ENCODE measurements at regions not wholly inside any gene's neighbourhood (a gene's known extent, or its start where the extent isn't known, plus 50 kb on each side); places are given as distances from the start of the nearest gene placed in this dataset.
"Not testable (repeated sequence)": the region's sequence is repeated elsewhere in the genome, so short reads cannot be mapped to it uniquely, and the experiment has no call there.

DNA sequence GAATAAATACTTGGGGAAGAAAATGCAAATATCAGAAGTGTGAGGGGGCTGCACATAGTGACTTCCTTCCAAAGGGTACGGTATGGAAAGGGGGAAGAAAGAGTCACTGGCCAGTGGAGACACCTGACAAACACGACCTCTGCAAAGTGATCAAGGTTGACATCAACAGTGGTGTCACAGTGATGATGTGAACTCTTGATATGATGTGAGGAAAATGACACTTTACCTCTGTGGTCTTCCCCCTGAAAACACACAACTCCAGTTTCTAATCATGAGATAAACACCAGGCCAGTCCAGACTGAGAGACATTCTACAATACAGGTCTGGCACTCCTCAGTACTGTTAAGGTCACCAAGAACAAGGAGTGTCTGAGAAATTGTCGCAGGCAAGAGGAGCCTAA lies 169.7 kb downstream of the BUB3 start:
- no peak for DNase-seq

DNA sequence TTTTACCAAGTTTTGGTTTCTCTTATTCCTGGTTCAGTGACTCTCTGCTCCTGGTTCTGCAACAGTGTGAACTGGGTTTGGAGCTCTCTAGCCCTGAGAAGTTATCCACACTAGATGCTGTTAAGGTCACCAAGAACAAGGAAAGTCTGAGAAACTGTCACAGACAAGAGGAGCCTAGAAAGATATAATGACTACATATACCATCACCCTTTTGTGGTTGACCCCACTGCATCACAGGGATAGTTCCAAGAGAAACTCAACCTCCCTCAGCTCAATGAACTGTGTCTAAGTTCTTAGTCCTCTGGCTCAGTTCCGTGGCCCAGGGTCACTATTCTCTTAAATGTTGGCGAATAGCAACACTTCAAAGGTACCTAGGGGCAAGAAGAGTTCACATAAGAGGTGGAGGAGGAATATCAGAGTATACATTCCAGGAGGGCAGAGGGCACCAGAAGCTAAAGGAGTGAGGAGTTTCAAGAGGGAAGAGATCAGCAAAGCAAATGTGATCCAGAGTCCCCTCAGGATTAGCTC lies 171.5 kb downstream of the BUB3 start:
- DNase-seq: no peak

GRCh38 chr10:123326674-123327073 lies 172.5 kb downstream of the BUB3 start:
- no peak for DNase-seq

GRCh38 chr10:123327450-123327849 lies 173.2 kb downstream of the BUB3 start:
- no peak for DNase-seq

DNA sequence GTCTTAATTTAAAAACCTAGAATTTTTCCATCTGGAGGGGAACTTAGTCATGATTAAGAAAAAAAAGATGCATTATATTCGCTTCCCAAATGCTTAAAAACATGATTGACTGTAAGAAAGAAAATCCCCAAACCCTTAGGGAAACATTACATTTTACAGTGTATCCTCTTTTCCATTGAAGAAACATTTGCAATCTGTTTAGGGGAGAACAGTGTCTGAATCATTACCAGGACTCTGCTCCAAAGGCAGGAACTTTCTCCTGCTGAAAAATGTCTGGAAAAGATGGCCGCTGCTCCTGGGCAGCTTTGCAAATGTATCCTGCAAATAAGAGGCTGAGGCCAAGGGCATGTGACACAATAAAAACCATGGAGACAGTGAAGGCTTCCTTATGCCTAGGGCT lies 173.7 kb downstream of the BUB3 start:
- DNase-seq: no peak

- peak; percentile 25 for DNase-seq
Measured at GRCh38 chr10:123331438-123331837, 177.2 kb downstream of the BUB3 start.

DNA sequence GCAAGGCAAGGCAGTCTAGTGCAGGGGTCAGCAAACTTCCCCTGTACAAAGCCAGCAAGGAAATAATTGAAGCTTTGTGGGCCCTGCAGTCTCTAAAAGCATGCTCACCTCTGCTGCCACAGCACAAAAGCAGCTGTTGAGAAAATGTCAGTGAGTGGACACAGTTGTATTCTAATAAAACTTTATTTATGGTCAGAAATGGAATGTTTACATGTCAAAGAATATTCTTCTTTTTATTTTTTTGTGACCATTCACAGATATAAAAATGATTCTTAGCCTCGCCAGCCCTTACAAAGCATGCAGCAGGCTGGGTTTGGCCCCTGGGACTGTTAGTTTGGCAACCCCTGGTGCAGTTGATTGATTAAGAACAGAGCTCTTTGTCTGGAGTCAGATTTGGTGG lies 192.4 kb downstream of the BUB3 start:
- no peak for DNase-seq

- no peak for DNase-seq
Measured at GRCh38 chr10:123348691-123349572, 194.7 kb downstream of the BUB3 start.

DNA sequence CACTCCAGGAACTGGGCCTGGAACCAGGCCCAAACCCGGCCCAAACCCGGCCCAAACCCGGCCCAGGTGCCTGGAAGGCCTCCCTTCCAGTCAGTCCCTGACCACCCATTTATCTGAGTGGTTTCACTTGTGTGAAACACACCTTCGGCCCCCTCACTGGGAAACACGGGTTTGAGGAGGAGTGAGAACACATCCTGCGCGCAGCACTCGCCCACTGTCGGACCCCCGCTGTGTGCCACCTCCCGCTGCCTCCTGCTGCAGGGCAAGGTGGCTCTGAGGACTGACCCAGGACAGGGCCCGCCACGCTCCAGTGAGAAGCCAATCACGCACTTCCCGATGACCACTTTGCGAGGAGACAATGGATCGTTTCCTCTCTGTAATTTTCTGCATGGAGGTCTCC lies 197.5 kb downstream of the BUB3 start:
- no peak for DNase-seq

DNA sequence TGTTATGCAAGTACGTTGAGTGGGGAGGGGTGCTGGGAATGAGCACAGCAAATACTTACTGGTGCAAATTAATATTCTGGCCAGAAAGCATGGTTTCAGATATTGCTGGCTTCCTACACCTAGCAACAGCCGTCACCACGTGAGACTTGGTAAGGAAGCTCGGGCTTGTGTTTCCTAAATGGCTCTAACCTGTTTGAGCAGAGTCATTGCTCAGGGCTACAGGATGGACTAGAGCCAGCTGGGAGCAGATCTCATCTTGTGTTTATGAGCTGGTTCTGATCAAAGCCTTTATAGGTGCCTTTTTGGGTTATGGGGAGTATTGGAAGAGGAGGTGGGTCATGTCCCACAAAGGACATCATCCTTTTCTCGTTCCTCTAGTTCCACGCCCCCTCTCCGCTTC lies 200.3 kb downstream of the BUB3 start:
- DNase-seq: no peak

DNA sequence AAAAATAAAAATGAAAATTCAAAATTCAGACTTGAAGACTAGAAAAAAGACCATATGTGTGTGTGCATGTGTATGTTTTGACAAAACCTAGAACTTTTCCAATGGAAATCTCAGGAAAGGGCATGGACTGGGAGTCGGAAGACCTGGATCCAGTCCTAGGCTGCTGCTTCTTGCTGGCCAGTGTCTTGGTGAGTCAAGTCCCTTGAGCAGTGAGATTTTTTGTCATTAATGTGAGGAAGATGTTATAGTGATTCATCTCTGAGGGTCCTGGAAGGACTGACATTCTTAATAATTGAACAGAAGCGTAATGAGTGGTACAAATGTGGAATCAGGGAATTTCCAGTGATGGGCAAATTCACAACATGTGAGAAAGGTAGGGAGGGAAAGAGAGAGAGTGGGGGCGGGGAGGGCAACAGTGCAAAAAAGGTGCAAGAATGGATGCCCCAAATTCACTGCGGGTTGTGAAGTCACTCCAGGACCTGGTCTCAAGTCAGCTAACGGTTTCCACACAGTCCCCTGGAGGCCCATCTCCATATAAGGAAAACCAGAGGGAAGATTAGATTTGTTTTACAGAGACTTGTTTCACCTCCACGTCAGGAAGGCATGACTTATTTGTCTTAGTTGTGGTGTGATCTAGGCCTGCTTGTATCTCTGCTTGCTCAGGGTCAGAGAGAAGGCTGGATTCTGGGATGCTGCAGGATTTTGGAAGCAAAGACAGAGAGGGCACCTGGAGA lies 201.7 kb downstream of the BUB3 start:
- no peak for DNase-seq

- DNase-seq: no peak
Measured at GRCh38 chr10:123356799-123357198, 202.6 kb downstream of the BUB3 start.

DNA sequence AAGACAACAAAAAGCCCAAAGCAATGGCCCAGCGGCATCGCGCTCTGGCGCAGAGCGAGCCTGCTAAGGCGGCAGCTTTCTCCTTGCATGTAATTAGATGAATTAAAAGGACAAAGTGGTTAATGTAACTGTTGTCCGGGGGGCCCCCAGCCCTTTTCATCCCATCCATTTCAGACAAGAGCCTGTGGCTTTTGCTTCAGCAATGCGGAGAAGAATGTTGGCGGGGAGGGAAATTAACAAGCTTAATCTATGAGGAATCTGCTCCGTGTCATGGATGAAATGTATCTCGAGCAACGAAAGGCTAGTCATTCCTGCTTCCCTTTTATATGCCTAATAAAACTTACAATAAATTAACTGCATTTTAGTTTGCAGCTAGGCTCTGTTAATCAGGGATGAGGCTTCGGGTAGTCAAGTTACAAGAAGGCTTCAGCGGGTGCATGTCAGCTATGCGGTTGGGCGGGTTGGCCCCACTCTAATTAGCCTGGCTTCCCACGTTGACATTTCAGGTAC lies 203.3 kb downstream of the BUB3 start:
- no peak for DNase-seq

DNA sequence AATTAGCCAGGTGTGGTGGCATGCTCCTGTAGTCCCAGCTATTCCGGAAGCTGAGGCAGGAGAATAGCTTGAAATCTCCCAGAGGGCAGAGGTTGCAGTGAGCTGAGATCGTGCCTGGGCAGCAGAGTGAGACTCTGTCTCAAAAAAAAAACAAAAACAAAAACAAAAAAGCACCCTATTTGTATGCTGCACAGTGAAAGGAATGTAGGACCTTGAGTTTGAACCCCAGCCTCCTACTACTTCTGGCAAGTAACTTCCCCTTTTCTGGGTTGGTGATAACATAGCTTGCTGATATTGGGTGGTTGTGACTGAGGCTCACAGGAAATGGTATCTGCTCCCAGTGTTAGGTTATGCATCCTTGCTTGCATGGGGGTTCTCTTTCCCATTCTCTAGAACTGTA lies 205.3 kb downstream of the BUB3 start:
- DNase-seq: no peak

DNA sequence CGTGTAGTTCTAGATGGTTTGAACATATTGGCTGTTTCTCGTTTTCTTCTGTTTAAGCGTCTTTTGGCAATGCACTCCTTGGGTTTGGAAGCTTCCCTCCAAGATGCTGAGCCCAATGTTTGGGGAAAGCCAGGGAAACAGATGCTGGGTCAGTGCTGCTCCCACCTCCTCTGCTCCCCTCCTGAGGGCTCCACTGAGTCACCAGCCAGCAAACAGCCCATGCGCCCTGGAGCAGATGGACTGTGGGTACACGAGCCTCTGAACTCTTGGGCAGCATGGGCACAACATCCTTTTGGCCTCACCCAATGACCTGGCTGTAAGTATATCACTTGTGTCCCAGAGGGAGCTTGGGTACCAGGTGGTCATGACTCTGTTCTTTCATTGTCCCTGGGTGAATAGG lies 207.6 kb downstream of the BUB3 start:
- DNase-seq: no peak

DNA sequence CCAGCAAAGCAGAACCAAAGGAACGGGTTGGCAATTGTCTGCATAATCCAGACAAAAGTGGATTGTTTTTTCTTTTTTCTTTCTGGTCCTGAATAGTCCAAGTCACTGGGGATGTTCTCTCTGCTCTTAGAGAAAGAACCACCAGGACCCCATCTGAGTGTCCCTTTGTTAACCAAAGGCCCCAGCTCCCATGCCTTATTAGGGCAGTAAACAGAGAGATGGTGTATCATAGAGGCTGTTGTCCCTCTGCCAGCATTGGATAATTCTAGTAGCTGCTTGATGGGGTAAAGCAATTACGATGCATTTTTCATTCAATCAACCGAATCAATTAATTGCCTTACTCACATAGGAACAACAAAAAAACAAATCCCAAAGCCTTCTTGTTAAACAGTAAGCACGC lies 213.0 kb downstream of the BUB3 start:
- DNase-seq: no peak

GRCh38 chr10:123371626-123372025 lies 217.4 kb downstream of the BUB3 start:
- not testable (repeated sequence) for DNase-seq

- DNase-seq: no peak
Measured at GRCh38 chr10:123373591-123373990, 219.4 kb downstream of the BUB3 start.

GRCh38 chr10:123375097-123375496 lies 220.9 kb downstream of the BUB3 start:
- no peak for DNase-seq

GRCh38 chr10:123375738-123376137 lies 221.5 kb downstream of the BUB3 start:
- no peak for DNase-seq

DNA sequence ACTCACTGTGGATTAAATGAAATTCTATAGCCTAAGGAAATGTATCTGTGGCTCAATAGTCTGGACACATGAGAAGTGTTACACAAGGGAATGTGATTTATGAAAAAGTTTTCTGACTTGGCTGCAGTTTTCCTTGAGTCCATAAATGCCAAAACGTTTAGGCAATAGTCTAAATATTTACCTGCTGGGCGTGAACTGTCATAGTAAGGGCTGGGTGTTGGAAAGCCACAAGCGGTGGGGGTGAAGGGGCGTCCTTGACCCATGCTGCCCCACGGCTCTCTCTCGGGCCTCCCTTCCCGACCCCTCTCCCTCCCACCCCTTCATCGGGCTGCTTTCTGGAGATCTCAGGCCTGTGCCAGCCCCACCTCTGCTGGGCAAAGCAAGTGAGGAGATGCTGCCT lies 223.7 kb downstream of the BUB3 start:
- DNase-seq: no peak

DNA sequence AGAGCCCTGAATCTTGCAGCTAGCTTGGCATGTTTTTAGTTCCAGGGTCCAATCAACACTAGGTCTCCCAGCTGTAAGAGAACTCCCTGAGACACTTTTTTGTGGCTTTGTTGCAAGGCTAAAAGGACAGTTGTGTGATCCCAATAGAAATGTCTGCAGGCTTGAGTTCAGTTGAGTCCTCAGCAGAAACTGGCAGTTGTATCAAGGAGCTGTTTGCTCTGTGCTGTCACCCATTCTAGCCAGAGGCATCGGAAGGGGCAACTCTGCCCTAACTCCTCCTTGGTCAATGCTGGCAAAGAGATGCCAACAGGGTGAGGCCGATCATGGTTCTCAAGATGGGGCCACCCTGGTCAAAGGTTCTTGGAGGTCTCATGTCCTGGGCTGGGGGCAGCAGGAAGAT lies 224.1 kb downstream of the BUB3 start:
- no peak for DNase-seq

- DNase-seq: no peak
Measured at GRCh38 chr10:123379156-123379555, 225.0 kb downstream of the BUB3 start.

Measured in NCI-H1092 treated with DMSO at 0.1 percent for 48 hours (cell line).